ENCODE measurements at regions not wholly inside any gene's neighbourhood (a gene's known extent, or its start where the extent isn't known, plus 50 kb on each side); places are given as distances from the start of the nearest gene placed in this dataset.

GRCh38 chr1:98210563-98210962, 289.7 kb upstream of the DPYD start:
- H3K4me2 ChIP-seq (ENCODE audit: low read length) = no peak overlapping the region
- H3K9me3 ChIP-seq (ENCODE audit: low read length) = no peaks in the 10 kb centered on the region
- no peak overlapping the region for H3K4me3 ChIP-seq (ENCODE audit: low read length)
- ChIA-PET POLR2A (ENCODE audit: unreplicated experiment) (no interaction called here), CTCF (no interaction called here)
- H3K9me2 ChIP-seq (replicated peaks; ENCODE audit: low read length) = no peaks in the 10 kb centered on the region
- no peak for TF ChIP-seq CTCF (conservative IDR thresholded peaks at IDR 0.05; ENCODE audit: low read depth, low read length)
- TF ChIP-seq EZH2phosphoT487 (IDR thresholded peaks at IDR 0.05; ENCODE audit: borderline replicate concordance, low read length) = no peak
- no peak for TF ChIP-seq EZH2 (IDR thresholded peaks at IDR 0.05; ENCODE audit: low read length, unreplicated experiment)
- no peaks in the 10 kb centered on the region for H3F3A ChIP-seq (ENCODE audit: low read length, unreplicated experiment)
- H3K27ac ChIP-seq (ENCODE audit: low read length) = no peak overlapping the region
- no peaks in the 10 kb centered on the region for H3K79me2 ChIP-seq (ENCODE audit: low read length)
- H2AFZ ChIP-seq (ENCODE audit: low read length) = no peak overlapping the region
- no peaks in the 10 kb centered on the region for H3K4me1 ChIP-seq (ENCODE audit: insufficient read depth, low read length)
- no peak for ATAC-seq
- H3K27me3 ChIP-seq (ENCODE audit: low read length) = no peaks in the 10 kb centered on the region
- DNase-seq = no peak
- no peaks in the 10 kb centered on the region for H4K20me1 ChIP-seq (ENCODE audit: low read length)
- no peaks in the 10 kb centered on the region for H3K36me3 ChIP-seq (ENCODE audit: low read depth, low read length)
- intact Hi-C loops (cut with micrococcal nuclease) = no loop called here
- no peak overlapping the region for H3K9ac ChIP-seq (ENCODE audit: low read length)
- no TSS peak for BruUV-seq (replicated peaks)

- CTCF ChIA-PET = no interaction called here
- Histone ChIP-seq H3K9ac (ENCODE audit: low read length) (no peak overlapping the region), H3K27ac (ENCODE audit: low read length) (no peak overlapping the region), H3K36me3 (ENCODE audit: low read depth, low read length) (no peaks in the 10 kb centered on the region), H4K20me1 (ENCODE audit: low read length) (no peaks in the 10 kb centered on the region), H3K4me3 (ENCODE audit: low read length) (no peak overlapping the region), H3K4me1 (ENCODE audit: insufficient read depth, low read length) (no peaks in the 10 kb centered on the region), H2AFZ (ENCODE audit: low read length) (no peak overlapping the region), H3K9me3 (ENCODE audit: low read length) (no peaks in the 10 kb centered on the region), H3K9me2 (replicated peaks; ENCODE audit: low read length) (no peaks in the 10 kb centered on the region), H3K4me2 (ENCODE audit: low read length) (no peak overlapping the region), H3K27me3 (ENCODE audit: low read length) (no peaks in the 10 kb centered on the region), H3F3A (ENCODE audit: low read length, unreplicated experiment) (no peaks in the 10 kb centered on the region), H3K79me2 (ENCODE audit: low read length) (no peaks in the 10 kb centered on the region)
- TF ChIP-seq EZH2phosphoT487 (IDR thresholded peaks at IDR 0.05; ENCODE audit: borderline replicate concordance, low read length) (no peak), EZH2 (IDR thresholded peaks at IDR 0.05; ENCODE audit: low read length, unreplicated experiment) (no peak), CTCF (conservative IDR thresholded peaks at IDR 0.05; ENCODE audit: low read depth, low read length) (no peak)
- no peak for ATAC-seq
- POLR2A ChIA-PET (ENCODE audit: unreplicated experiment) = no interaction called here
- intact Hi-C loops (cut with micrococcal nuclease) = no loop called here
- DNase-seq = peak; percentile 13
- BruUV-seq (replicated peaks) = no TSS peak
These were observed 289.2 kb upstream of the DPYD start for GRCh38 chr1:98210064-98210463.

GRCh38 chr1:98205291-98206017, 284.6 kb upstream of the DPYD start:
- no peak for DNase-seq
- Histone ChIP-seq H2AFZ (ENCODE audit: low read length) (no peak overlapping the region), H3K9me2 (replicated peaks; ENCODE audit: low read length) (no peaks in the 10 kb centered on the region), H3K27me3 (ENCODE audit: low read length) (no peaks in the 10 kb centered on the region), H3K4me3 (ENCODE audit: low read length) (no peak overlapping the region), H3K4me2 (ENCODE audit: low read length) (no peak overlapping the region), H3F3A (ENCODE audit: low read length, unreplicated experiment) (no peaks in the 10 kb centered on the region), H3K79me2 (ENCODE audit: low read length) (no peaks in the 10 kb centered on the region), H4K20me1 (ENCODE audit: low read length) (no peaks in the 10 kb centered on the region), H3K27ac (ENCODE audit: low read length) (no peak overlapping the region), H3K36me3 (ENCODE audit: low read depth, low read length) (no peaks in the 10 kb centered on the region), H3K9ac (ENCODE audit: low read length) (no peak overlapping the region), H3K9me3 (ENCODE audit: low read length) (no peaks in the 10 kb centered on the region), H3K4me1 (ENCODE audit: insufficient read depth, low read length) (no peaks in the 10 kb centered on the region)
- ChIA-PET CTCF (no interaction called here), POLR2A (ENCODE audit: unreplicated experiment) (no interaction called here)
- TF ChIP-seq EZH2 (IDR thresholded peaks at IDR 0.05; ENCODE audit: low read length, unreplicated experiment) (no peak), CTCF (conservative IDR thresholded peaks at IDR 0.05; ENCODE audit: low read depth, low read length) (no peak), EZH2phosphoT487 (IDR thresholded peaks at IDR 0.05; ENCODE audit: borderline replicate concordance, low read length) (no peak)
- intact Hi-C loops (cut with micrococcal nuclease) = no loop called here
- no TSS peak for BruUV-seq (replicated peaks)
- no peak for ATAC-seq
